HG03108 (cell line): ENCODE measurements at regions not wholly inside any gene's neighbourhood (a gene's known extent, or its start where the extent isn't known, plus 50 kb on each side); places are given as distances from the start of the nearest gene placed in this dataset.

Source experiments
- ATAC-seq: cut with Tn5 transposase; IDR thresholded peaks from one replicate; pipeline ENCODE4 v1.9.1; 2021; ENCODE audit warnings: moderate library complexity; ENCODE audit not compliant: unreplicated experiment

- ATAC-seq: no peak
These were observed 224.2 kb downstream of the MINAR1 start for GRCh38 chr15:79656151-79657000.

GRCh38 chr15:79657722-79658121 is 225.6 kb downstream of the MINAR1 start:
- no peak for ATAC-seq

GRCh38 chr15:79659691-79660090 is 227.6 kb downstream of the MINAR1 start:
- ATAC-seq: no peak

- ATAC-seq: no peak
These were observed 229.3 kb downstream of the MINAR1 start for GRCh38 chr15:79661411-79661810.

- no peak for ATAC-seq
These were observed 223.2 kb downstream of the MTHFS start for GRCh38 chr15:79673416-79674123.

GRCh38 chr15:79674124-79674465 is 222.7 kb downstream of the MTHFS start:
- no peak for ATAC-seq

GRCh38 chr15:79675982-79676381 is 220.8 kb downstream of the MTHFS start:
- ATAC-seq: no peak

- ATAC-seq: no peak
These were observed 220.2 kb downstream of the MTHFS start for GRCh38 chr15:79676621-79677020.

- ATAC-seq: no peak
These were observed 219.6 kb downstream of the MTHFS start for GRCh38 chr15:79677241-79677640.

- no peak for ATAC-seq
These were observed 218.6 kb downstream of the MTHFS start for GRCh38 chr15:79678032-79678701.

- ATAC-seq: no peak
These were observed 216.1 kb downstream of the MTHFS start for GRCh38 chr15:79680720-79681119.

- no peak for ATAC-seq
These were observed 214.5 kb downstream of the MTHFS start for GRCh38 chr15:79682285-79682684.

GRCh38 chr15:79682851-79683288 is 213.9 kb downstream of the MTHFS start:
- ATAC-seq: no peak

- no peak for ATAC-seq
These were observed 207.8 kb downstream of the MTHFS start for GRCh38 chr15:79689030-79689429.

- ATAC-seq: no peak
These were observed 195.8 kb downstream of the MTHFS start for GRCh38 chr15:79700951-79701480.

GRCh38 chr15:79702621-79703020 is 194.2 kb downstream of the MTHFS start:
- no peak for ATAC-seq

- ATAC-seq: no peak
These were observed 175.6 kb downstream of the MTHFS start for GRCh38 chr15:79721256-79721655.

- no peak for ATAC-seq
These were observed 172.5 kb downstream of the MTHFS start for GRCh38 chr15:79724312-79724711.

- ATAC-seq: no peak
These were observed 172.0 kb downstream of the MTHFS start for GRCh38 chr15:79724804-79725203.

- ATAC-seq: no peak
These were observed 167.9 kb downstream of the MTHFS start for GRCh38 chr15:79728867-79729266.

- ATAC-seq: no peak
These were observed 160.3 kb downstream of the MTHFS start for GRCh38 chr15:79736435-79737000.
